Memory B cell (primary cell): ENCODE measurements at regions not wholly inside any gene's neighbourhood (a gene's known extent, or its start where the extent isn't known, plus 50 kb on each side); places are given as distances from the start of the nearest gene placed in this dataset.
"Not testable (repeated sequence)": the region's sequence is repeated elsewhere in the genome, so short reads cannot be mapped to it uniquely, and the experiment has no call there.

ENCODE experiments used
- ATAC-seq: fragments of 150-1000 bp; cut with Tn5 transposase; 2 replicates; pipeline ENCODE4 v1.10.0; 2021; ENCODE audit warnings: low read depth, mild to moderate bottlenecking, moderate library complexity
- DNase-seq, 2 donors: peaks; one replicate each; pipeline ENCODE4 v3.0.0; 2022; ENCODE audit warnings: low spot score in 2 of 2
- H3K27ac Mint-ChIP-seq: one replicate; pipeline ENCODE4 v1.8.0; 2022; ENCODE audit warnings: mild to moderate bottlenecking, moderate library complexity, mixed read lengths
- H3K27me3 Mint-ChIP-seq: one replicate; pipeline ENCODE4 v1.8.0; 2022; ENCODE audit warnings: mixed read lengths
- H3K36me3 Mint-ChIP-seq: one replicate; pipeline ENCODE4 v1.8.0; 2022; ENCODE audit warnings: mild to moderate bottlenecking, mixed read lengths
- H3K4me1 Mint-ChIP-seq: one replicate; pipeline ENCODE4 v1.8.0; 2022; ENCODE audit warnings: mixed read lengths
- H3K4me3 Mint-ChIP-seq: one replicate; pipeline ENCODE4 v1.8.0; 2022; ENCODE audit warnings: mild to moderate bottlenecking, moderate library complexity, mixed read lengths
- H3K9me3 Mint-ChIP-seq: one replicate; pipeline ENCODE4 v1.8.0; 2022; ENCODE audit warnings: mixed read lengths

- H3K4me1 Mint-ChIP-seq, result peaks cover 2% of the 10 kb centered on the region
- no peaks in the 10 kb centered on the region for H3K36me3 Mint-ChIP-seq
- H3K27ac Mint-ChIP-seq, result no peak overlapping the region
- peaks cover 12% of the 10 kb centered on the region for H3K27me3 Mint-ChIP-seq
- no peaks in the 10 kb centered on the region for H3K9me3 Mint-ChIP-seq
- no peak for DNase-seq
- ATAC-seq, result no peak
- no peak overlapping the region for H3K4me3 Mint-ChIP-seq
Measured at GRCh38 chr2:129911363-129912065, 68.0 kb upstream of the RAB6C start.

- Mint-ChIP-seq H3K4me3 (no peak overlapping the region), H3K4me1 (peaks cover 2% of the 10 kb centered on the region), H3K9me3 (no peaks in the 10 kb centered on the region), H3K36me3 (no peaks in the 10 kb centered on the region), H3K27me3 (peaks cover 7% of the 10 kb centered on the region), H3K27ac (no peak overlapping the region)
- DNase-seq (no peak), ATAC-seq (no peak)
Measured at GRCh38 chr2:129912066-129912820, 67.2 kb upstream of the RAB6C start.

GRCh38 chr2:129912871-129913694, 66.4 kb upstream of the RAB6C start:
- peaks cover 3% of the 10 kb centered on the region for H3K9me3 Mint-ChIP-seq
- H3K27me3 Mint-ChIP-seq, result peaks cover 7% of the 10 kb centered on the region
- no peak overlapping the region for H3K4me3 Mint-ChIP-seq
- H3K4me1 Mint-ChIP-seq, result peaks cover 2% of the 10 kb centered on the region
- no peak overlapping the region for H3K27ac Mint-ChIP-seq
- DNase-seq (no peak), ATAC-seq (no peak)
- H3K36me3 Mint-ChIP-seq, result no peaks in the 10 kb centered on the region

GRCh38 chr2:129913695-129914495, 65.6 kb upstream of the RAB6C start:
- Mint-ChIP-seq H3K4me3 (no peak overlapping the region), H3K9me3 (peaks cover 9% of the 10 kb centered on the region)

GRCh38 chr2:129914538-129915302, 64.7 kb upstream of the RAB6C start:
- no peak overlapping the region for H3K4me3 Mint-ChIP-seq
- DNase-seq (no peak), ATAC-seq (no peak)
- peaks cover 6% of the 10 kb centered on the region for H3K36me3 Mint-ChIP-seq
- H3K9me3 Mint-ChIP-seq, result peaks cover 12% of the 10 kb centered on the region
- H3K27me3 Mint-ChIP-seq, result peaks cover 8% of the 10 kb centered on the region
- H3K4me1 Mint-ChIP-seq, result peaks cover 2% of the 10 kb centered on the region
- no peak overlapping the region for H3K27ac Mint-ChIP-seq

More at GRCh38 chr2:129913695-129914495, 65.6 kb upstream of the RAB6C start:
- Mint-ChIP-seq H3K27me3 (peaks cover 8% of the 10 kb centered on the region), H3K36me3 (peaks cover 6% of the 10 kb centered on the region), H3K4me1 (peaks cover 2% of the 10 kb centered on the region), H3K27ac (no peak overlapping the region)
- ATAC-seq (no peak), DNase-seq (no peak)

- Mint-ChIP-seq H3K4me3 (no peak overlapping the region), H3K4me1 (peaks cover 2% of the 10 kb centered on the region), H3K27me3 (peaks cover 8% of the 10 kb centered on the region), H3K27ac (no peak overlapping the region), H3K36me3 (peaks cover 6% of the 10 kb centered on the region), H3K9me3 (peaks cover 15% of the 10 kb centered on the region)
- DNase-seq (no peak), ATAC-seq (no peak)
Measured at GRCh38 chr2:129915303-129915840, 64.1 kb upstream of the RAB6C start.

GRCh38 chr2:129918604-129919003, 60.9 kb upstream of the RAB6C start:
- H3K27ac Mint-ChIP-seq, result no peak overlapping the region
- peaks cover 13% of the 10 kb centered on the region for H3K27me3 Mint-ChIP-seq
- peaks cover 4% of the 10 kb centered on the region for H3K4me1 Mint-ChIP-seq
- DNase-seq (no peak), ATAC-seq (no peak)
- peaks cover 6% of the 10 kb centered on the region for H3K36me3 Mint-ChIP-seq
- H3K4me3 Mint-ChIP-seq, result no peak overlapping the region
- H3K9me3 Mint-ChIP-seq, result peaks cover 15% of the 10 kb centered on the region

GRCh38 chr2:129922571-129923264, 56.7 kb upstream of the RAB6C start:
- Mint-ChIP-seq H3K36me3 (peaks cover 6% of the 10 kb centered on the region), H3K27ac (no peak overlapping the region), H3K4me1 (peaks cover 5% of the 10 kb centered on the region), H3K4me3 (no peak overlapping the region), H3K27me3 (peaks cover 20% of the 10 kb centered on the region), H3K9me3 (peaks cover 12% of the 10 kb centered on the region)
- DNase-seq (no peak), ATAC-seq (peak; percentile 42)

GRCh38 chr2:129923265-129924091, 56.0 kb upstream of the RAB6C start:
- Mint-ChIP-seq H3K27me3 (peaks cover 19% of the 10 kb centered on the region), H3K36me3 (peaks cover 3% of the 10 kb centered on the region), H3K9me3 (peaks cover 8% of the 10 kb centered on the region), H3K4me3 (no peak overlapping the region), H3K4me1 (peaks cover 5% of the 10 kb centered on the region), H3K27ac (no peak overlapping the region)
- DNase-seq (no peak), ATAC-seq (peak; percentile 51)

- ATAC-seq, H3K9me3 Mint-ChIP-seq, H3K27ac Mint-ChIP-seq, H3K36me3 Mint-ChIP-seq, DNase-seq, H3K4me1 Mint-ChIP-seq, H3K4me3 Mint-ChIP-seq: not testable (repeated sequence)
- peaks cover 20% of the 10 kb centered on the region for H3K27me3 Mint-ChIP-seq
Measured at GRCh38 chr2:129924115-129924514, 55.4 kb upstream of the RAB6C start.

GRCh38 chr2:129925381-129925780, 54.1 kb upstream of the RAB6C start:
- Mint-ChIP-seq H3K9me3 (no peaks in the 10 kb centered on the region), H3K4me1 (peaks cover 5% of the 10 kb centered on the region), H3K36me3 (no peaks in the 10 kb centered on the region), H3K27ac (no peak overlapping the region), H3K27me3 (peaks cover 20% of the 10 kb centered on the region), H3K4me3 (no peak overlapping the region)
- DNase-seq (no peak), ATAC-seq (no peak)

GRCh38 chr2:129927696-129928095, 51.8 kb upstream of the RAB6C start:
- Mint-ChIP-seq H3K9me3 (no peaks in the 10 kb centered on the region), H3K4me1 (peaks cover 5% of the 10 kb centered on the region), H3K4me3 (no peak overlapping the region), H3K36me3 (no peaks in the 10 kb centered on the region), H3K27ac (no peak overlapping the region), H3K27me3 (peaks cover 17% of the 10 kb centered on the region)
- no peak for DNase-seq
- ATAC-seq, result no peak
